ENCODE measurements at regions not wholly inside any gene's neighbourhood (a gene's known extent, or its start where the extent isn't known, plus 50 kb on each side); places are given as distances from the start of the nearest gene placed in this dataset.

- TF ChIP-seq CTCF (IDR thresholded peaks at IDR 0.05 in 2 of 3, conservative IDR thresholded peaks at IDR 0.05 in 1 of 3; ENCODE audit: control insufficient read depth in 2 of 3, extremely low read depth in 1 of 3, insufficient read depth in 1 of 3, low read depth in 3 of 3, low read length in 3 of 3) = no peak
- no peak for TF ChIP-seq CREB1 (IDR thresholded peaks at IDR 0.05; ENCODE audit: low read depth)
Measured at GRCh38 chr13:84077271-84077670, 195.0 kb upstream of the SLITRK1 start (continued).

GRCh38 chr13:84076280-84076679 lies 194.0 kb upstream of the SLITRK1 start:
- WGBS (ENCODE audit: insufficient coverage, insufficient replicate concordance, low lambda C conversion rate, missing lambda C conversion rate) = 5% methylated on average over 1 of the region's 1 CpG
- H3K79me2 ChIP-seq (ENCODE audit: control insufficient read depth, insufficient read depth, low read length) = no peaks in the 10 kb centered on the region
- no peaks in the 10 kb centered on the region for H3K9me3 ChIP-seq (replicated peaks; ENCODE audit: control insufficient read depth, insufficient read depth, low read length)
- no peaks in the 10 kb centered on the region for H4K20me1 ChIP-seq (ENCODE audit: control insufficient read depth, insufficient read depth)
- no peak for FAIRE-seq
- TF ChIP-seq E2F4 (IDR thresholded peaks at IDR 0.05; ENCODE audit: low read depth, low read length) (no peak), CHD2 (IDR thresholded peaks at IDR 0.05; ENCODE audit: borderline replicate concordance, low read depth, low read length) (no peak), SKIL (IDR thresholded peaks at IDR 0.05; ENCODE audit: low read depth, poor library complexity, severe bottlenecking) (no peak), CBX3 (IDR thresholded peaks at IDR 0.05; ENCODE audit: borderline replicate concordance, low read depth) (no peak), POLR2A (IDR thresholded peaks at IDR 0.05; ENCODE audit: low read depth, low read length) (no peak), STAT3 (IDR thresholded peaks at IDR 0.05; ENCODE audit: low read depth, low read length) (no peak), JUND (IDR thresholded peaks at IDR 0.05; ENCODE audit: low read depth, low read length) (no peak), SP1 (IDR thresholded peaks at IDR 0.05; ENCODE audit: low read depth, low read length) (no peak), E4F1 (IDR thresholded peaks at IDR 0.05; ENCODE audit: borderline replicate concordance, partially characterized antibody) (no peak)
- CTCF ChIA-PET = no interaction called here
- ATAC-seq = peak; percentile 51; the same call in 2 of the 3 replicates
- H2AFZ ChIP-seq (ENCODE audit: control insufficient read depth, low read depth, low read length) = no peak overlapping the region
- in situ Hi-C loops (cut with MboI) (no loop called here), intact Hi-C loops (cut with micrococcal nuclease; ENCODE audit: unreplicated experiment) (no loop called here)
- no peak overlapping the region for H3K4me2 ChIP-seq (ENCODE audit: control insufficient read depth, insufficient read depth)
- H3K4me1 ChIP-seq (ENCODE audit: control insufficient read depth, insufficient read depth, low read length) = no peaks in the 10 kb centered on the region
- no peak overlapping the region for H3K9ac ChIP-seq (ENCODE audit: control insufficient read depth, insufficient read depth, low read length)
- DNase-seq (ENCODE audit: low read depth, low spot score) = no peak
- H3K36me3 ChIP-seq (ENCODE audit: control insufficient read depth in 2 of 2, insufficient read depth in 2 of 2, low read length in 1 of 2) = no peaks in the 10 kb centered on the region
- H3K27ac ChIP-seq (ENCODE audit: control insufficient read depth, insufficient read depth) = no peak overlapping the region
- RAD21 ChIA-PET (ENCODE audit: unreplicated experiment) = no interaction called here
- no TSS peak for BruUV-seq (replicated peaks)
- no peaks in the 10 kb centered on the region for H3K27me3 ChIP-seq (replicated peaks in 1 of 2; ENCODE audit: control insufficient read depth in 2 of 2, insufficient read depth in 2 of 2, low read length in 1 of 2)
- H3K4me3 ChIP-seq = no peak overlapping the region
- POLR2A ChIA-PET = no interaction called here
- SMC1A ChIA-PET (ENCODE audit: uncharacterized antibody, unreplicated experiment) = no interaction called here
